ENCODE measurements at regions not wholly inside any gene's neighbourhood (a gene's known extent, or its start where the extent isn't known, plus 50 kb on each side); places are given as distances from the start of the nearest gene placed in this dataset.

DNA sequence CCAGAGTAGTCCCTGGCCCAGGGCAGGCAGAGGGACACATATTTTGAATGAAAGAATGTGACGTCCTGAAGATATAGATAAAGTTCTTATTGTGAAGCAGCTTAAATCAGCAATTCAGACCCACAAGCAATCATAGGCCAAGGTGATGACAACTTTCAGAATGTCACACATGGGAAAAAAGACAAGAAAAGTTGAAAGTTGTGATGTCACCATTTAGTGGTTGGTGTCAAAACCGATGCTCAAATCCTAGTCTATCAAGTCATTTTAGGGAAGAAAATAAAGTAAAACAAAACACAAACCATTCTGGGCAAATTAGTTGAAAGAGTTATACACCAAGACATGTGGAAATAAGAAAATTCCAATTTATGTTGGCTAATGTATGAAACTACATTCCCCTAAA is 710.8 kb downstream of the DOK5 start:
- Mint-ChIP-seq H3K36me3 (ENCODE audit: insufficient read depth in 1 of 3, low read depth in 3 of 3) (no peaks in the 10 kb centered on the region), H3K4me1 (no peaks in the 10 kb centered on the region), H3K4me3 (no peak overlapping the region), H3K9me3 (peaks cover 0 to 2% of the 10 kb centered on the region in 2 experiments; a peak in 2 of 5 replicates), H3K27ac (no peak overlapping the region), H3K27me3 (ENCODE audit: low read depth) (no peaks in the 10 kb centered on the region)
- H3K18ac ChIP-seq (ENCODE audit: insufficient read length, low read depth, low read length) = no peak overlapping the region
- no peak overlapping the region for H2BK120ac ChIP-seq (ENCODE audit: low read depth, low read length, poor library complexity, severe bottlenecking)
- no peak overlapping the region for H2BK12ac ChIP-seq (ENCODE audit: insufficient read length, low read depth, low read length)
- no peak for DNase-seq
- TF ChIP-seq, protein P1, sequence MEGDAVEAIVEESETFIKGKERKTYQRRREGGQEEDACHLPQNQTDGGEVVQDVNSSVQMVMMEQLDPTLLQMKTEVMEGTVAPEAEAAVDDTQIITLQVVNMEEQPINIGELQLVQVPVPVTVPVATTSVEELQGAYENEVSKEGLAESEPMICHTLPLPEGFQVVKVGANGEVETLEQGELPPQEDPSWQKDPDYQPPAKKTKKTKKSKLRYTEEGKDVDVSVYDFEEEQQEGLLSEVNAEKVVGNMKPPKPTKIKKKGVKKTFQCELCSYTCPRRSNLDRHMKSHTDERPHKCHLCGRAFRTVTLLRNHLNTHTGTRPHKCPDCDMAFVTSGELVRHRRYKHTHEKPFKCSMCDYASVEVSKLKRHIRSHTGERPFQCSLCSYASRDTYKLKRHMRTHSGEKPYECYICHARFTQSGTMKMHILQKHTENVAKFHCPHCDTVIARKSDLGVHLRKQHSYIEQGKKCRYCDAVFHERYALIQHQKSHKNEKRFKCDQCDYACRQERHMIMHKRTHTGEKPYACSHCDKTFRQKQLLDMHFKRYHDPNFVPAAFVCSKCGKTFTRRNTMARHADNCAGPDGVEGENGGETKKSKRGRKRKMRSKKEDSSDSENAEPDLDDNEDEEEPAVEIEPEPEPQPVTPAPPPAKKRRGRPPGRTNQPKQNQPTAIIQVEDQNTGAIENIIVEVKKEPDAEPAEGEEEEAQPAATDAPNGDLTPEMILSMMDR (conservative IDR thresholded peaks at IDR 0.05) = no peak
- H4K20me1 ChIP-seq (ENCODE audit: control insufficient read depth, insufficient read depth, insufficient read length) = no peaks in the 10 kb centered on the region
- H3K14ac ChIP-seq (ENCODE audit: insufficient read depth, low read length) = no peak overlapping the region
- no peaks in the 10 kb centered on the region for H3K23me2 ChIP-seq (ENCODE audit: insufficient read length, low read depth, low read length, poor library complexity, severe bottlenecking)
- no peaks in the 10 kb centered on the region for H3K79me2 ChIP-seq (ENCODE audit: insufficient read depth, low read length)
- no peak overlapping the region for H2BK5ac ChIP-seq (ENCODE audit: insufficient read length, low read length)
- no peak overlapping the region for H4K91ac ChIP-seq (ENCODE audit: insufficient read length, low read depth, low read length)
- no peak overlapping the region for H3K23ac ChIP-seq (ENCODE audit: insufficient read length, low read depth, low read length)
- H3K9ac ChIP-seq (ENCODE audit: extremely low read depth, insufficient read length, low read length) = no peak overlapping the region
- H3K4me1 ChIP-seq (ENCODE audit: insufficient read depth, low read length) = no peaks in the 10 kb centered on the region
- no peak overlapping the region for H3T11ph ChIP-seq (ENCODE audit: low read length)
- no peak overlapping the region for H2BK20ac ChIP-seq (ENCODE audit: low read depth, low read length, poor library complexity, severe bottlenecking)
- no CpG with 5 or more reads among the region's 2 CpGs for WGBS (ENCODE audit: extremely low coverage, insufficient read length, low lambda C conversion rate)
- H3K79me1 ChIP-seq (ENCODE audit: insufficient read depth, low read depth, low read length, poor library complexity, severe bottlenecking) = no peaks in the 10 kb centered on the region
- no peak overlapping the region for H2AFZ ChIP-seq (ENCODE audit: low read length)
- no peak overlapping the region for H3K4me2 ChIP-seq (ENCODE audit: insufficient read depth, insufficient read length, low read length)
- no peak overlapping the region for H3K27ac ChIP-seq (ENCODE audit: insufficient read length, low read depth, low read length)
- H4K5ac ChIP-seq (ENCODE audit: insufficient read length, low read depth, low read length) = no peak overlapping the region
- no peak overlapping the region for H3K4ac ChIP-seq (ENCODE audit: low read depth, low read length)
- no peak overlapping the region for H2AK5ac ChIP-seq (ENCODE audit: insufficient read length, low read length)
- no peaks in the 10 kb centered on the region for H3K9me3 ChIP-seq (ENCODE audit: control insufficient read depth, low read depth, low read length)
- H3K56ac ChIP-seq (ENCODE audit: insufficient read length, low read depth, low read length) = no peak overlapping the region
- H2BK15ac ChIP-seq (ENCODE audit: low read depth, low read length) = no peak overlapping the region
- no peaks in the 10 kb centered on the region for H3K27me3 ChIP-seq (ENCODE audit: insufficient read depth, low read length)
- H4K8ac ChIP-seq (replicated peaks; ENCODE audit: insufficient read length, low read depth, low read length) = no peak overlapping the region

All from H9 (cell line).